Activated CD4-positive, alpha-beta T cell treated with anti-CD3 and anti-CD28 coated beads, Interleukin-2, amount 50 U/mL, for 4 hours (primary cell): ENCODE measurements at regions not wholly inside any gene's neighbourhood (a gene's known extent, or its start where the extent isn't known, plus 50 kb on each side); places are given as distances from the start of the nearest gene placed in this dataset.

ENCODE experiments used
- DNase-seq, 2 experiments: peaks; one replicate each; pipeline ENCODE4 v3.0.0-alpha.2; 2020

GRCh38 chr15:96538491-96538890 is 208.0 kb downstream of the NR2F2 start:
- no peak for DNase-seq

DNA sequence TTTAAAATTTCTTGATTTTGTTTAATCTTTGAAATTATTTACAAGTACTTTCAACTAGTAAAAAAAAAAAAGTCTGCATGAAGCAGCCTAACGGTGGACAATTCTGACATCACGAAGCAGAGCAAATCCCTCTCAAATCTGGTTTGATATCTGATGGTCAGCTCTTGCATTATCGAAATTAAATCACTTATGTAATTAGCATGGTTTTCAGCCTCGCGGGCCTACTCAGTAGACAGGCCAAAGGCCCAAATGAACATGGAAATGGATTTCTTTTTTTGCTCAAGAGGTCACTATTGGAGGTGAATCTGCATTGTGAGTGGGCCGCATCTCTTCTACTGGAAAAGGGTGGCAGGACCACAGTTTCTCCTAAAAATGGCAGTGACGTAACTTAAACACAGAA is 209.8 kb downstream of the NR2F2 start:
- no peak for DNase-seq

DNA sequence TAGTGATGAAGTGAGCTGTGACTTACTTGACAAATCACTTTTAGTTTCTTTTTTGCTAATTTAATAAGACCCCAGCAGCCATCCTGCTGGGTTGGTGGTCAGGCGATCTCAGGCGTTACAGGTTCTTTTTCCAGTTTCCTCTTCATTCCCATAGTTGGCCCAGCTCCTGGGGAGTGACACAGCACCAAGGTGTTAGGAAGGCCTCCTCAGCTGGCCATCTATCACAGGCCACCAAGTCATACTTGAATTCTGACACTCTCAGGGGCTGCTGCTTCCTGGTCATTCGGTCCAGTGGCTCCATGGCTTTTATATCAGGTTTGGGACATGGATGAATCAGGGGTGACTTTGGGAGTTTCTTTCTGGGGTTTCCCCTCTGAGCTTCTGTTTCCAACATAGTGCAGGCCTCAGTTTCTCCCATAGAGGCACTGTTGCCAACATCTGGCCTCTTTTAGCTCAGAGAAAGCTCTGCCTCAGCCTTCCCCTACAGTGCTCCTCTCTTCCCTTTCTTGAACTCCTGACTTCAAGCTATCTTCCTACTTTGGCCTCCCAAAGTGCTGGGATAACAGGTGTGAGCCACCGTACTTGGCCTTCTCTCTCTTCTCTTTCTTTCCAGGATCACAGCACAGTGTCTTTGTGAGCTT is 211.8 kb downstream of the NR2F2 start:
- DNase-seq, result no peak

- no peak for DNase-seq
Observed at GRCh38 chr15:96544162-96544756, 213.8 kb downstream of the NR2F2 start.

GRCh38 chr15:96549136-96549535 is 218.6 kb downstream of the NR2F2 start:
- no peak for DNase-seq

DNA sequence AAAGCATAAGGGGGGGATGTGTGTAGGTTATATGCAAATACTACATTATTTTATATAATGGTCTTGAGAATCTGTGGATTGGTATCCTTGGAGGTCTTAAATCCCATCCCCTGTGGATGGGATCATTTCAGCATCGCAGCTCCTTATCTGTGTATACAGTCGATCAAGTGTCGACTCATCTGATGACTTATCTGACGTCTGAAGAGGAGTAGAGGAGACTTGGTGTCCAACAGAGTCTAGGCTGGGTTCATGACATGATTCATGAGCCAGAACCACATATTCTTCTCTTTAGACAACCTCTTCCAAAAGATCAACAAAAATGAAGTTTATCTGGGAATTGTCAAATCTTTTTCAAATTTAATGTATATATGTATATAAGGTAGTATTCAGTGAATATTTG is 220.7 kb downstream of the NR2F2 start:
- no peak for DNase-seq

- DNase-seq, result no peak
Observed at GRCh38 chr15:96551722-96552121, 221.2 kb downstream of the NR2F2 start.

- DNase-seq, result no peak
Observed at GRCh38 chr15:96553006-96553405, 222.5 kb downstream of the NR2F2 start.

- DNase-seq, result no peak
Observed at GRCh38 chr15:96553451-96553850, 223.0 kb downstream of the NR2F2 start.

GRCh38 chr15:96553931-96554330 is 223.4 kb downstream of the NR2F2 start:
- DNase-seq, result no peak

GRCh38 chr15:96554541-96554940 is 224.0 kb downstream of the NR2F2 start:
- DNase-seq, result no peak

GRCh38 chr15:96559087-96559486 is 228.6 kb downstream of the NR2F2 start:
- no peak for DNase-seq

- DNase-seq, result no peak
Observed at GRCh38 chr15:96559631-96560030, 229.1 kb downstream of the NR2F2 start.

GRCh38 chr15:96560246-96560895 is 229.9 kb downstream of the NR2F2 start:
- DNase-seq, result no peak

DNA sequence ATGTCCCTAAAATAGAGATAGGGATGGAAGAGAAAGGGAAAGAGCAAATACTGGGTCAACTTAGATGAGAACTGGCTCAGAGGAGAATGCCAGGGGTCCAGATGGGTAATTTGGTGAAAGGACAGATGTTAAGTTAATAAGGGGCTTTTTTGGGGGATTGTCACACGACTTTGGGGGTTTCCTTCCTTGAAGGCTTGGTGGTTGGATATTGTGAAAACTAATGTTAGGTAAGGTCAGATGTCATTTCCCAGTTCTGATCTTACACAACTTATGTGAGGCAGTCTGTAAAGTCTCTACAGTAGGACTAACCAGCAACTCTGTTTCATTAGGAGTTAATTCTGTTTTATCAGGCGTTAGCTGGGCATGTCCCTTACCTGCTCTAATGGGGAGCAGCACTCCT is 231.1 kb downstream of the NR2F2 start:
- DNase-seq, result no peak

- DNase-seq, result no peak
Observed at GRCh38 chr15:96564546-96564945, 234.0 kb downstream of the NR2F2 start.

GRCh38 chr15:96565266-96565665 is 234.8 kb downstream of the NR2F2 start:
- no peak for DNase-seq

DNA sequence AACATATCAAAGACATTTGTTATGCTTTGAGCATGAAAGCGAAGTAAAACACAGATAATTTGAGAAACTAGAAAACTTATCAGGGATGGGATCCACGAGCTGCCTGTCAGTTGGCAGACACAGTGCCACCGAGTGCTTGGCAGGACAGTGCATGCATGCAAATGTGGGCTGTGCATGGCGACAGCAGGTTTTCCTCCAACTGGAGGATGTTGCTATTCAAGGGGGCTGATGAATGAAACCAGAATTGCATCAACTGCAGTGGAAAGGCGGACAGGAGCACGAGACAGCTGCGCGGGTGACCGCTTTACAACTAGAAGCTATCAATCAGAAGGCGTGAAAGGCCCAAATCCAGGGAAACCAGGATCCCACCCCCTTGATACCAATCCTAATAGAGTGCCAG is 244.3 kb downstream of the NR2F2 start:
- DNase-seq, result no peak

DNA sequence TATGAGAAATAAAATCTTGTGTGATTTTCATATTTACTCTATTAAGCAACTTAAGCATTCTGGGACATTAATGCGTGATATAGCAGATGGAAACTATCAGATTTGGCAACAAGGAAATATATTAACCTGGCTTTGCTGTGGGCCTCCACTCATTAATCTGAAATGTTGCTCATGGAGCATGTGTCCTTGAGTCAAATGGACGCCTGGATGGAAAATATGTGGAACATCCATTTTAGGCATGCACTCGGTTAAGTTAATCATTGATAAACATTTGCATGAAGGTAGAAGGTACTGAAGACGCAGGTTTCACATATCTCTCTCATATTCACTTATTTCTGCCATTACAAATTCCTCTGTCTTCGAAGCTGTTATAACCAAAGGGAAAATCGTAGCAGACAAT is 246.1 kb downstream of the NR2F2 start:
- no peak for DNase-seq

- DNase-seq, result no peak
Observed at GRCh38 chr15:96578393-96578792, 247.9 kb downstream of the NR2F2 start.

- no peak for DNase-seq
Observed at GRCh38 chr15:96581371-96581770, 250.9 kb downstream of the NR2F2 start.

- no peak for DNase-seq
Observed at GRCh38 chr15:96582473-96582872, 252.0 kb downstream of the NR2F2 start.

DNA sequence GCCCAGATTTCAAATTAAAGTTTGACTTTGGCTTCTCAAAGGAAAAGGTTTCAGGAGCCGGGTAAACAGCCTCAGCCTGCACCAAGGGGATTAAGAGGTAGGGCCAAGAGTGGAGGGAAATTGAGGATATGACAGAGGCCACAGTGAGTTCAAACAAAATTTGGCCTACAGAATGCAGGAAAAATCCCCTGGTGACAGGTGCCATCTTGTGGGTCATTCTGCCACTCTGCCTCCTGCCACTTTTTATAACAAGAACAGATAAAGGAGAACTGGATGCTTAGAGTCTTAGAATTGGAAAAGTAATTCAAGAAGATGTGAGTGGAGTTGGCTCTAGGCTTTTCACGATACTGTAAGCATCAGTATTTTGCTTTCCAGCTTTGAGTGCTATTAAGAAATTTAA is 253.2 kb downstream of the NR2F2 start:
- no peak for DNase-seq
